ENCODE measurements at regions not wholly inside any gene's neighbourhood (a gene's known extent, or its start where the extent isn't known, plus 50 kb on each side); places are given as distances from the start of the nearest gene placed in this dataset.

DNA sequence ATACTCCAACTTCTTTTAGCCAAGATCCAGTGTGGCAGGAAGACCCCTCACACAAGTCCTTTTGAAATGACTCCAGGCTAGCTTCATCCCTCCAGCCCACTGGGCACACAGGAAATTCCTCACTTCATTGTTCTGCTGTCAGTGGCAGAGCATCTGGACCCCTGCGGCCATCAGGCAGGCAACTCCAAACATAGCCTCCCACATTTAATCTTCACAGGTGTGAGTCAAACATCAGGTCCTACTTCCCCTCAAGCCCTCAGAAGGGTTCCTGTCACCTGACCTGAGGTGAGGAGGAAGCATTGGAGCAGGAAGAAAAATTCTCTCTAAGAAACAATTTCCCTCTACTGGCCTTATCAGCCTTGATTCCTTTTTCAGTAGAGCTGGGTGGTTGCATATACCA, 51.1 kb upstream of the C1GALT1 start:
- no peaks in the 10 kb centered on the region for H3K9me3 ChIP-seq (ENCODE audit: low read length)
- H3K36me3 ChIP-seq (ENCODE audit: insufficient read depth, low read length), result no peaks in the 10 kb centered on the region
- H3K9me2 ChIP-seq (ENCODE audit: insufficient read depth, low read length), result no peaks in the 10 kb centered on the region
- no peak overlapping the region for H3K4me2 ChIP-seq (ENCODE audit: low read length)
- no peaks in the 10 kb centered on the region for H3K27me3 ChIP-seq (ENCODE audit: insufficient read depth, low read depth, low read length)
- no peaks in the 10 kb centered on the region for H4K20me1 ChIP-seq (ENCODE audit: insufficient read depth)
- no peak overlapping the region for H3K4me3 ChIP-seq (ENCODE audit: low read length)
- H3F3A ChIP-seq (ENCODE audit: insufficient read depth, low read length, poor library complexity, severe bottlenecking), result no peaks in the 10 kb centered on the region
- no peak overlapping the region for H3K27ac ChIP-seq (ENCODE audit: low read length)
- H3K79me2 ChIP-seq (replicated peaks; ENCODE audit: insufficient read depth, low read length), result no peaks in the 10 kb centered on the region
- TF ChIP-seq CTCF (IDR thresholded peaks at IDR 0.05; ENCODE audit: poor library complexity, severe bottlenecking), result no peak
- TF ChIP-seq, protein P1, sequence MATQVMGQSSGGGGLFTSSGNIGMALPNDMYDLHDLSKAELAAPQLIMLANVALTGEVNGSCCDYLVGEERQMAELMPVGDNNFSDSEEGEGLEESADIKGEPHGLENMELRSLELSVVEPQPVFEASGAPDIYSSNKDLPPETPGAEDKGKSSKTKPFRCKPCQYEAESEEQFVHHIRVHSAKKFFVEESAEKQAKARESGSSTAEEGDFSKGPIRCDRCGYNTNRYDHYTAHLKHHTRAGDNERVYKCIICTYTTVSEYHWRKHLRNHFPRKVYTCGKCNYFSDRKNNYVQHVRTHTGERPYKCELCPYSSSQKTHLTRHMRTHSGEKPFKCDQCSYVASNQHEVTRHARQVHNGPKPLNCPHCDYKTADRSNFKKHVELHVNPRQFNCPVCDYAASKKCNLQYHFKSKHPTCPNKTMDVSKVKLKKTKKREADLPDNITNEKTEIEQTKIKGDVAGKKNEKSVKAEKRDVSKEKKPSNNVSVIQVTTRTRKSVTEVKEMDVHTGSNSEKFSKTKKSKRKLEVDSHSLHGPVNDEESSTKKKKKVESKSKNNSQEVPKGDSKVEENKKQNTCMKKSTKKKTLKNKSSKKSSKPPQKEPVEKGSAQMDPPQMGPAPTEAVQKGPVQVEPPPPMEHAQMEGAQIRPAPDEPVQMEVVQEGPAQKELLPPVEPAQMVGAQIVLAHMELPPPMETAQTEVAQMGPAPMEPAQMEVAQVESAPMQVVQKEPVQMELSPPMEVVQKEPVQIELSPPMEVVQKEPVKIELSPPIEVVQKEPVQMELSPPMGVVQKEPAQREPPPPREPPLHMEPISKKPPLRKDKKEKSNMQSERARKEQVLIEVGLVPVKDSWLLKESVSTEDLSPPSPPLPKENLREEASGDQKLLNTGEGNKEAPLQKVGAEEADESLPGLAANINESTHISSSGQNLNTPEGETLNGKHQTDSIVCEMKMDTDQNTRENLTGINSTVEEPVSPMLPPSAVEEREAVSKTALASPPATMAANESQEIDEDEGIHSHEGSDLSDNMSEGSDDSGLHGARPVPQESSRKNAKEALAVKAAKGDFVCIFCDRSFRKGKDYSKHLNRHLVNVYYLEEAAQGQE (IDR thresholded peaks at IDR 0.05; ENCODE audit: borderline replicate concordance), result no peak
- no peak for TF ChIP-seq TAF1 (IDR thresholded peaks at IDR 0.05; ENCODE audit: low read depth)
- TF ChIP-seq EP300 (conservative IDR thresholded peaks at IDR 0.05; ENCODE audit: poor library complexity, severe bottlenecking), result no peak
- TF ChIP-seq SMC3 (conservative IDR thresholded peaks at IDR 0.05; ENCODE audit: poor library complexity), result no peak
- no peak for TF ChIP-seq POLR2AphosphoS5 (IDR thresholded peaks at IDR 0.05)
- TF ChIP-seq MXI1 (conservative IDR thresholded peaks at IDR 0.05; ENCODE audit: poor library complexity, severe bottlenecking), result no peak
- TF ChIP-seq EZH2 (IDR thresholded peaks at IDR 0.05; ENCODE audit: borderline replicate concordance, insufficient read depth, low read length, poor library complexity, severe bottlenecking), result no peak
- TF ChIP-seq RAD21 (conservative IDR thresholded peaks at IDR 0.05), result no peak
- H3K9ac ChIP-seq (ENCODE audit: low read length), result no peak overlapping the region
- no peak overlapping the region for H2AFZ ChIP-seq (ENCODE audit: low read depth, low read length)

Small RNA genes lying in the stretch of these regions (small RNA-seq; reads per million reads assigned to genes)
- gene AC079804.2 (0 reads per million in 3 experiments), gene MIR3683 (0 reads per million in 3 experiments), gene RF00019 (0 to 1.2 (median 0) reads per million in 3 experiments)
